ENCODE measurements at regions not wholly inside any gene's neighbourhood (a gene's known extent, or its start where the extent isn't known, plus 50 kb on each side); places are given as distances from the start of the nearest gene placed in this dataset.

- 94 to 95% methylated on average over 5 of the region's 5 CpGs for WGBS, 2 donors
Measured at GRCh38 chr2:16152071-16152927, 211.9 kb downstream of the MYCN start.

DNA sequence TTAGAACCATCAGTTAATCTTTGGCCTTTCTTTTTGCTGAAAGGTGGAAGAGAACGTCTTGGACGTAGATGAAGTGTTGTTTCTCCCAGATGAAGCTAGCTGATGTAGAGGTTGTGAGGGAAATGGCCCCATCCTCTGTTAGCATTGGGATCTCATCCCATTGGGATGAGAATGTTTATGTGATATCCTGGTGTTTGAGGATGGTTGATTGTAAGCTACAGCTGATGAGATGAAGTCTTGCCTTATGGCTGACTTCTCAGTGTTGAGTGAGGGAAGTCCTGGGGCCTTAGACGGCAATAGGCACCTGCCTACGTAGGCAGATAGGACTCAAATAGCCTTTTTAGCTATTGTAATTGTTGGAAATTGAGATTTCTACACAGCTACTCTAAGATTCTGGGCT lies 211.3 kb downstream of the MYCN start:
- 90 to 94% methylated on average over 4 of the region's 4 CpGs for WGBS, 2 donors
- intact Hi-C loops (cut with DNase I): no loop called here
- DNase-seq: no peak

More at GRCh38 chr2:16152071-16152927, 211.9 kb downstream of the MYCN start:
- Histone ChIP-seq H3K4me1 (peaks cover 8 to 9% of the 10 kb centered on the region in 2 donors), H3K9me3 (no peaks in the 10 kb centered on the region), H3K27me3 (no peaks in the 10 kb centered on the region), H3K27ac (no peak overlapping the region), H3K4me3 (replicated peaks in 1 of 3) (no peak overlapping the region), H3K36me3 (no peaks in the 10 kb centered on the region)
- intact Hi-C loops (cut with DNase I): no loop called here
- no peak for TF ChIP-seq POLR2A (IDR thresholded peaks at IDR 0.05)
- TF ChIP-seq, protein P1, sequence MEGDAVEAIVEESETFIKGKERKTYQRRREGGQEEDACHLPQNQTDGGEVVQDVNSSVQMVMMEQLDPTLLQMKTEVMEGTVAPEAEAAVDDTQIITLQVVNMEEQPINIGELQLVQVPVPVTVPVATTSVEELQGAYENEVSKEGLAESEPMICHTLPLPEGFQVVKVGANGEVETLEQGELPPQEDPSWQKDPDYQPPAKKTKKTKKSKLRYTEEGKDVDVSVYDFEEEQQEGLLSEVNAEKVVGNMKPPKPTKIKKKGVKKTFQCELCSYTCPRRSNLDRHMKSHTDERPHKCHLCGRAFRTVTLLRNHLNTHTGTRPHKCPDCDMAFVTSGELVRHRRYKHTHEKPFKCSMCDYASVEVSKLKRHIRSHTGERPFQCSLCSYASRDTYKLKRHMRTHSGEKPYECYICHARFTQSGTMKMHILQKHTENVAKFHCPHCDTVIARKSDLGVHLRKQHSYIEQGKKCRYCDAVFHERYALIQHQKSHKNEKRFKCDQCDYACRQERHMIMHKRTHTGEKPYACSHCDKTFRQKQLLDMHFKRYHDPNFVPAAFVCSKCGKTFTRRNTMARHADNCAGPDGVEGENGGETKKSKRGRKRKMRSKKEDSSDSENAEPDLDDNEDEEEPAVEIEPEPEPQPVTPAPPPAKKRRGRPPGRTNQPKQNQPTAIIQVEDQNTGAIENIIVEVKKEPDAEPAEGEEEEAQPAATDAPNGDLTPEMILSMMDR (IDR thresholded peaks at IDR 0.05): no peak
- no peak for DNase-seq

DNA sequence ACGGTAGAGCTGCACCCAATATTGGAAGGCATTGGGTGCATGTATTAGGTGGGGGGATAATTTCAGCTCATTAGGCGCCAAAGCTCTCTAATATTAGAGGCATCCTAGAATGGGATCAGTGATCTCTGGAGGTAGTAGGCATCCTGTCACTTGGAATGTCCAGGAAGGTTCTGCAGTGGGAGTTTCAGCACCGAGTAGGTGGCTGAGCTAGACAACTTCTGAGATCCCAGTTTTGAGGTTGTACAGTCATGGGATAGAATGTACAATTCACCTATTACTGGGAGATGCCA lies 210.9 kb downstream of the MYCN start:
- H3K9me3 ChIP-seq: no peaks in the 10 kb centered on the region
- intact Hi-C loops (cut with DNase I): no loop called here
- DNase-seq: no peak
- H3K27ac ChIP-seq: no peak overlapping the region
- no peaks in the 10 kb centered on the region for H3K36me3 ChIP-seq
- no peak overlapping the region for H3K4me3 ChIP-seq (replicated peaks in 1 of 3)
- H3K27me3 ChIP-seq: no peaks in the 10 kb centered on the region
- no peak for TF ChIP-seq POLR2A (IDR thresholded peaks at IDR 0.05)
- TF ChIP-seq, protein P1 (IDR thresholded peaks at IDR 0.05): no peak
- WGBS, 2 donors: 92 to 98% methylated on average over 3 of the region's 3 CpGs
- peaks cover 8 to 9% of the 10 kb centered on the region in 2 donors for H3K4me1 ChIP-seq

More for the DNA sequence above, 211.3 kb downstream of the MYCN start:
- Histone ChIP-seq H3K36me3 (no peaks in the 10 kb centered on the region), H3K4me1 (peaks cover 8 to 9% of the 10 kb centered on the region in 2 donors), H3K4me3 (replicated peaks in 1 of 3) (no peak overlapping the region), H3K9me3 (no peaks in the 10 kb centered on the region), H3K27ac (no peak overlapping the region), H3K27me3 (no peaks in the 10 kb centered on the region)
- TF ChIP-seq POLR2A (IDR thresholded peaks at IDR 0.05): no peak
- TF ChIP-seq, protein P1 (IDR thresholded peaks at IDR 0.05): no peak

GRCh38 chr2:16150456-16151280 lies 210.3 kb downstream of the MYCN start:
- H3K36me3 ChIP-seq: no peaks in the 10 kb centered on the region
- H3K27ac ChIP-seq: no peak overlapping the region
- H3K9me3 ChIP-seq: no peaks in the 10 kb centered on the region
- DNase-seq: no peak
- WGBS, 2 donors: 91 to 92% methylated on average over 5 of the region's 5 CpGs
- H3K4me3 ChIP-seq (replicated peaks in 1 of 3): no peak overlapping the region
- intact Hi-C loops (cut with DNase I): no loop called here
- peaks cover 4% of the 10 kb centered on the region in 2 donors for H3K4me1 ChIP-seq
- no peak for TF ChIP-seq POLR2A (IDR thresholded peaks at IDR 0.05)
- TF ChIP-seq, protein P1 (IDR thresholded peaks at IDR 0.05): no peak
- no peaks in the 10 kb centered on the region for H3K27me3 ChIP-seq

Data from thyroid gland (tissue), 4 donors.